SHP77 (cell line): ENCODE measurements at regions not wholly inside any gene's neighbourhood (a gene's known extent, or its start where the extent isn't known, plus 50 kb on each side); places are given as distances from the start of the nearest gene placed in this dataset.

Experiments used
- DNase-seq, 2 experiments: peaks; one replicate each; lab custom pipeline; 2025; lab: John Stamatoyannopoulos, UW

DNA sequence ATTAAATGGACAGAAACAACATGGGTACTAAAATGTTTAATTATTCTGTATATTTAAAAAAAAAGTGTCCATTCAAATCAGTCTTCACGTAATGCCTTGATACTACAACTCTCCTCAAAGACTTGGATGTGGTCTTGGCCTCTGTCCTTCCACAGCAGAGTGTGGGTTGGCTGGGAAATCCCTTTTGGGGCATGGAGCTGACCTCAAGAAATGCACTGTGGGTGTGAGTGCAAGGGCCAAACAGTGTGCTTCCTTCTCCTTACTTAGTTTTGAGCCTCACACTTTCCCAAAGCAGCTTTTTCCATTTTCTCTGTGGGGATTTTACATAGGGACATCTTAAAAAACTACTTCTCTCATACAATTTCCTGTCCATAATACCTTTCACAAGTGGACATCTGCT, 607.4 kb downstream of the EFNB2 start:
- no peak for DNase-seq

DNA sequence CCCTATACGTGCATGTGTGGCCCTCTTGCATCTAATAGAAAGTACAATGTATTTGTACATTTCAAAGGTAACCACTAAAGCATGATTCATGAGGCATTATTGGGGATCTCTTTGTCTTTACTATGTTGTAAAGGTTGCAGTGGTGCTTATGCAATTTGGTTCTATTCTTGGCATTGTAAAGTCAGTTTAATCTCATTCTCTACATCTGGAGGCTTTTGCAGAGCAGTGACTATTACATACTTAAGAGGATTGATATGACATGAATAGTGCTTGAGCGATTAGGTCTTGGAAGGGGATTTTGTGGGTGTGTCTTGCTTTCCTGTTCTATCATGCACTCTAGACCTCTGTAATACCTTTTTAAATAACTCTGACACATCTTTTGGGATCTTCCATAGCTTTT, 610.0 kb downstream of the EFNB2 start:
- no peak for DNase-seq

- no peak for DNase-seq
These were observed 613.8 kb downstream of the EFNB2 start for GRCh38 chr13:105921711-105922110.

DNA sequence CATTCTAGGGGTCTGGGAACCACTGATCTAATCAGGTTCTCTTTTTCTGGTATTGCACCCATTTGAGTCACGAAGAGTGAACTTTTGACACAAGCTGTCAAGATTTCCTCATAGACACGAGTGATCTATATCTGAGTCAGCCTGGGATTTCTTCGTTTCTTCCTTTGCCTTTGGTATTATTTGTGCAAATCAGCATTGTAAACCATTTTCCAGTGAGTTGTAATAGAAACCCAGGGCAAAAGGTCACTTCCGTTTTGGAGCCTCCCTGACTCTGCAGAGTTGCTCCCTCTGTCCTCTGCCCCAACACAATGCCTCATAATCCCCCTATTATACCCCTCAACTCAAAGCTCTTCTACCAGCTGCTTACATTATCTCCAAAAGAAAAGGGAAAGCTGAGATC, 615.1 kb downstream of the EFNB2 start:
- no peak for DNase-seq

- peak; percentile 20 to 44 for DNase-seq
These were observed 616.4 kb downstream of the EFNB2 start for GRCh38 chr13:105918842-105919741.

GRCh38 chr13:105915146-105915850, 620.2 kb downstream of the EFNB2 start:
- no peak for DNase-seq

GRCh38 chr13:105914291-105915036, 621.0 kb downstream of the EFNB2 start:
- DNase-seq = no peak

GRCh38 chr13:105908586-105908985, 626.9 kb downstream of the EFNB2 start:
- no peak for DNase-seq

- no peak for DNase-seq
These were observed 628.0 kb downstream of the EFNB2 start for GRCh38 chr13:105907319-105908019.

- DNase-seq = no peak
These were observed 628.7 kb downstream of the EFNB2 start for GRCh38 chr13:105906746-105907145.

DNA sequence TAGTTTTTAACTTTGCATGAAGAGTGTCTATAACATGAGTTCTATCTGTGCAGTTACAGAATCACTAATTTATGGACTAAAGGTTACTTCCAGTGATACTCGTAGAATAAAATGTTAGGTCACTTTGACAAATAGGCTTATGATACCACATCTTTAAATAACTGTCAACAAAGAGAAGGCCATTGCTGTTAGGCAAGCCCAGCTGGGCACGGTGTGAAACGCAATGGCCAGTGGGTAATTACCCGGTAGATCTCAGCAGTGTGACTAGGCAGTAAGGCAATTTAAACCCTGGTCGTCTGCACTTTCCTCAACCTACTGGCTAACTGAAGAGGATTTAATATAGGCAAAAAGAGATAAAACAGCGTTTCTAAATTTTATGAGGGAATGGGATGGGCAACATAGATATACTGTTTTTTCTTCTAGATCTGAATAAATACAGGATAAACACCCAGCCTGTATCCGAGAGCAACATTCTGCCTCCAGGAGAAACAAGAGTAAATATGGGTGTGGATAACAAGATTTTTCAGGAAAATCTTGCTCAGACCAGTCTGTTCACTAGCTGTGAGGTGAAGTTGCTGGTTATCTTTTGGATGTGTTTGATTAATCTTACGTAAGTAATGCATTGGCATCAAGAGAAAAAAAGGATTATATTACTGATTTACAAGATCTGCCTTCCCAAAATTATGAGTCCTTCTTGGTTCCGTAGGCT, 631.3 kb downstream of the EFNB2 start:
- DNase-seq = no peak

DNA sequence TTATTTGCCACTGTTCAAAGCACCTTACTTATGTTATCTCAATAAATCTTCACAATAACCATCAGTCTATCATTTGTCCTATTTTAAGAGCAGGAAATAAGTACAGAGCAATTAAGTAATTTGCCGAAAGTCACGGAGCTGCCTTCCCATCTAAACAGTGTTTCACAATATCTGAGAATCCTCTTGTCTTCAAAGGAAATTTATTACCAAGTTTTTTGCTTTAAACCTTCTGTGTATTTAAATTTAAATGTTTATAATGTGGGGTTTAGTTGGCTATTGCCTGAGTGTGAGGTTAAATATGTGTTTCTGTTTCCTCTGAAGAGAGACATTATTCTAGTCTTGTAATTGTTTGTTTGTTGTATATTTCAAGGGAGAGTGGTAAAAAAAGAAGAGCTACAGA, 633.1 kb downstream of the EFNB2 start:
- no peak for DNase-seq

DNA sequence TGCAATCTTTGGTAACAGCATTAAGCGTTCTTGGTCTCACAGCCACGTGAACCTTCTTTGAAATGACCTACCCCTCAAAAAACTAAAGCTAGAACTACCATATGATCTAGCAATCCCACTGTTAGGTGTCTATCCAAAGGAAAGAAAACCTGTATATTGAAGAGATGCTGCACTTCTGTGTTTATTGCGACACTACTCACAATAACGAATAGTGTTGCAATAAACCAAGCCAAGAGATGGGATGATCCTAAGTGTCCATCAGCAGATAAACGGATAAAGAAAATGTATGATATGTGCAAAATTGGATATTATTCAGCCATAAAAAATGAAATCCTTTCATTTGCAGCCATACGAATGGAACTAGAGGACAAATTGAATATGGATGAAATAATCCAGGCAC, 637.9 kb downstream of the EFNB2 start:
- no peak for DNase-seq

GRCh38 chr13:105894697-105895096, 640.8 kb downstream of the EFNB2 start:
- no peak for DNase-seq

- DNase-seq = no peak
These were observed 645.0 kb downstream of the EFNB2 start for GRCh38 chr13:105890509-105890908.

GRCh38 chr13:105878119-105878700, 657.3 kb downstream of the EFNB2 start:
- DNase-seq = no peak

GRCh38 chr13:105874814-105875213, 660.6 kb downstream of the EFNB2 start:
- no peak for DNase-seq

DNA sequence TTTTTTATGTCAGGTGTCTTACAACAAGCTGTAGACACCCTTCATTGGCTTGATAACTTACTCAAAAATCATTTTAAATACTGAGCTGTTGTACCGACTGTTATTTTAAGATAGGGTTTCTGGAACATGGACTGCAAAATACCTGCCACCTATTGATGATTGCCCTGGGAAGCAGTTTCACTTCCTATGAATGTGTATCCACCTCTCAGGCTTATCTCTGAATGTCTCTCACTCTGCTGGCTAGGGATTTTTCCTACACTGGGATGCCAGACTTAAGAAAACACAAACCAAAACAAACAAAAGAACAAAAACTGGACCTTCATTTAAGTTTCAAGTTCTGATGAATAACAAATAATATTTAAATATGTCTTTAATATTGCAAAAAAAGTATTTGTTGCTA, 663.7 kb downstream of the EFNB2 start:
- no peak for DNase-seq

DNA sequence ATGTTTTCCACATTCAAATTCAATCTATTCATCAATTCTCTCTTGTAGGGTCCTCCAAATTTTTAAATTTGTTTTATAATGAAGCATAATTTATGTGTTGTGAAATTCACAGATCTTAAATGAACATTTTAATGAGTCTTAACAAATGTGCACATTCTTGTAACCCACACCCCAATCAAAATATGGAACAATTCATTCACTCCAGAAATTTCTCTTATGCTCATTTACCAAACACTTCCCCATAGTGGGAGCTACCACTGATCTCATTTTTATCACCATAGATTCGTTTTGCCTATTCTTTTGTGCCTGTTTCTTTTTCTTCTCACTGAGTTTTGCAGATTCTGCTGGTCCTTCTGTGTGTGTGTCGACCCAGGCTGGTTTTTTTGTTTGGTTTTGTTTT, 664.1 kb downstream of the EFNB2 start:
- no peak for DNase-seq

GRCh38 chr13:105863300-105863920, 672.1 kb downstream of the EFNB2 start:
- no peak for DNase-seq

DNA sequence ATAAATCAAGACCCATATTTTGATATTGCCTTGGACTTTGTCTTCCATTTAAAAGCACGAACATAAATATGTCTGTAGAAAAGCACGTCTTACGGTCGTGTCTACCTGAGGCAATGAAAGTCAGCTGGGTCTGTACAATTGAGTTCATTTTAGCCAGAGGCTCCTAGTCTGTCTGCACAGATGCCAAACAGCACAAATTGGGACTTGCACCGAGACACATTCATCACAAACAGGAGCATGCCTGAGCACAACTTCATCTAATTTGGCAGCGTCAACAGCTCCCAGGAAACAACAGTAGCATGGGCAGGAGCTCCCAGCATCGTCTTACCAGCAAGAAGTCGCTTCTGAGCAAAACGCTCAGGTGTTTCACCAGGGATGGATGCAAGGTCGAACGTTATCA, 687.0 kb downstream of the EFNB2 start:
- no peak for DNase-seq
